Parathyroid adenoma (tissue), 2 donors: ENCODE measurements at regions not wholly inside any gene's neighbourhood (a gene's known extent, or its start where the extent isn't known, plus 50 kb on each side); places are given as distances from the start of the nearest gene placed in this dataset.

Experiments used
- H2AFZ ChIP-seq: fragments of 300-600 bp; sonication (generic); one replicate; pipeline ENCODE4 v1.7.0; 2017; ENCODE audit warnings: antibody characterized with exemption, mild to moderate bottlenecking
- H3K27ac ChIP-seq: fragments of 300-600 bp; sonication (generic); one replicate; pipeline ENCODE4 v1.7.0; 2017
- H3K27me3 ChIP-seq: fragments of 300-600 bp; sonication (generic); one replicate; pipeline ENCODE4 v1.7.0; 2017; ENCODE audit warnings: low read length; ENCODE audit not compliant: control insufficient read depth, insufficient read depth
- H3K36me3 ChIP-seq: fragments of 300-600 bp; sonication (generic); one replicate; pipeline ENCODE4 v1.7.0; 2017; ENCODE audit warnings: low read length; ENCODE audit not compliant: control insufficient read depth, insufficient read depth
- H3K4me1 ChIP-seq: fragments of 300-600 bp; sonication (generic); one replicate; pipeline ENCODE4 v1.7.0; 2017; ENCODE audit warnings: control low read depth
- H3K4me2 ChIP-seq: fragments of 300-600 bp; sonication (generic); one replicate; pipeline ENCODE4 v1.7.0; 2017; ENCODE audit warnings: low read length
- H3K4me3 ChIP-seq: fragments of 300-600 bp; sonication (generic); one replicate; pipeline ENCODE4 v1.7.0; 2017; ENCODE audit warnings: low read depth, low read length
- H3K79me2 ChIP-seq: fragments of 300-600 bp; sonication (generic); one replicate; pipeline ENCODE4 v1.7.0; 2017; ENCODE audit warnings: control low read depth
- H3K9ac ChIP-seq: fragments of 300-600 bp; sonication (generic); one replicate; pipeline ENCODE4 v1.7.0; 2017; ENCODE audit warnings: mild to moderate bottlenecking
- H3K9me3 ChIP-seq: fragments of 300-600 bp; sonication (generic); one replicate; pipeline ENCODE4 v1.7.0; 2017; ENCODE audit warnings: low read length; ENCODE audit not compliant: control insufficient read depth
- TF ChIP-seq, protein P1 (sequence below): fragments of 300-600 bp; sonication (generic); IDR thresholded peaks from one replicate; pipeline ENCODE4 v1.7.0; 2017; ENCODE audit warnings: antibody characterized with exemption, mild to moderate bottlenecking
- donor health status: primary hyperparathyroidism.

DNA sequence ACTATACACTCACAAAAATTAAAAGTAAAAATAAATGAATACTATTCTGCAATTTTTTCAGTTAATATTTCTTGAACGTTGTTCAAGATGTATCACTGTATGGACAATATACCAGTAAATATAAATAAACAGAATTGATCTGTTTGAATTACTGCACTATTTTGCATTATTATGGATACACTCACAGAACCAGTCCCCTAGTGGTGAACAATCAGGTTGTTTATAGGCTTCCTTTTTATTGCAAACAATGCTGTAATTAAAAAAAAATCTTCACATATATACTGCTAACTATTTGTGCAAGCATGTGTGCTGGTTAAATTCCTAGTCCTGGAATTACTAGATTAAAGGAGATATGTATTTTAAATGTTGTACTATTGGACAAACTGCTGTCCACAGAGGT, 306.0 kb downstream of the FBXO15 start:
- Histone ChIP-seq H3K79me2 (no peaks in the 10 kb centered on the region), H3K36me3 (no peaks in the 10 kb centered on the region), H3K4me2 (no peak overlapping the region), H3K27me3 (no peaks in the 10 kb centered on the region), H3K9ac (no peak overlapping the region), H3K4me1 (peaks cover 3% of the 10 kb centered on the region), H3K27ac (no peak overlapping the region), H3K9me3 (no peaks in the 10 kb centered on the region), H2AFZ (no peak overlapping the region), H3K4me3 (no peak overlapping the region)
- TF ChIP-seq, protein P1, sequence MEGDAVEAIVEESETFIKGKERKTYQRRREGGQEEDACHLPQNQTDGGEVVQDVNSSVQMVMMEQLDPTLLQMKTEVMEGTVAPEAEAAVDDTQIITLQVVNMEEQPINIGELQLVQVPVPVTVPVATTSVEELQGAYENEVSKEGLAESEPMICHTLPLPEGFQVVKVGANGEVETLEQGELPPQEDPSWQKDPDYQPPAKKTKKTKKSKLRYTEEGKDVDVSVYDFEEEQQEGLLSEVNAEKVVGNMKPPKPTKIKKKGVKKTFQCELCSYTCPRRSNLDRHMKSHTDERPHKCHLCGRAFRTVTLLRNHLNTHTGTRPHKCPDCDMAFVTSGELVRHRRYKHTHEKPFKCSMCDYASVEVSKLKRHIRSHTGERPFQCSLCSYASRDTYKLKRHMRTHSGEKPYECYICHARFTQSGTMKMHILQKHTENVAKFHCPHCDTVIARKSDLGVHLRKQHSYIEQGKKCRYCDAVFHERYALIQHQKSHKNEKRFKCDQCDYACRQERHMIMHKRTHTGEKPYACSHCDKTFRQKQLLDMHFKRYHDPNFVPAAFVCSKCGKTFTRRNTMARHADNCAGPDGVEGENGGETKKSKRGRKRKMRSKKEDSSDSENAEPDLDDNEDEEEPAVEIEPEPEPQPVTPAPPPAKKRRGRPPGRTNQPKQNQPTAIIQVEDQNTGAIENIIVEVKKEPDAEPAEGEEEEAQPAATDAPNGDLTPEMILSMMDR = no peak

DNA sequence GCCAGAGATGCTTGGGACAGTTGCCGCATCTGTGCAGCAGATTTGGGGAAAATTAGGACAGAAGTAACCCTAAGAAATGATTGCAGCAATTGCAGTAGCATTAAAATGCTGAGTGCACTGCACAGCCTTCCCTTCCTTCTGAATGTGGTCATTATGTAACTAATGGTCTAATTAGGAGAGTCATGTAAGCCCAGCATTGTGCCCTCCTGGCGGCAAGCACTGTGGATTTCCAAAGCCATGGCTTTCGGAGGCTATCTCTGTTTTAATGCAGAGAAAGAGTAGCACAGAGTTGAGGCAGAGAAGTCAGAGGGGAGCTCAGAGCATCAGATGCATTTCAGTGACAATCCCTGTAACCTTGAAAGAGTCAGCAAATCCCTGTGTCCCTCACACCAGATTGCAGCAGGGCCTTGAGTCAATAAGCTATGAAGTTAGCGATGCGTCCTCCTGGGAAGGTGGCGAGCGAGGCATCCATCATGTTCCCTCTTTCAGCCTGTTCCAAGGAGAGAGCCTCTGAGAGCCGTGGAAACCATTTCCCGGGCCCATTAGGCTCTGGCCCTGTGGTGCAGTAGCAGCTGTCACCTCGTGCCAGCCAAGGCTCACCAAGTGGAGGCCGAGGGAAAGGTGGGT, 307.2 kb downstream of the FBXO15 start:
- Histone ChIP-seq H3K4me1 (peaks cover 3% of the 10 kb centered on the region), H3K4me3 (no peak overlapping the region), H3K79me2 (no peaks in the 10 kb centered on the region), H3K27me3 (no peaks in the 10 kb centered on the region), H3K9me3 (no peaks in the 10 kb centered on the region), H2AFZ (no peak overlapping the region), H3K4me2 (no peak overlapping the region), H3K27ac (no peak overlapping the region), H3K9ac (no peak overlapping the region), H3K36me3 (no peaks in the 10 kb centered on the region)
- TF ChIP-seq, protein P1 = no peak

DNA sequence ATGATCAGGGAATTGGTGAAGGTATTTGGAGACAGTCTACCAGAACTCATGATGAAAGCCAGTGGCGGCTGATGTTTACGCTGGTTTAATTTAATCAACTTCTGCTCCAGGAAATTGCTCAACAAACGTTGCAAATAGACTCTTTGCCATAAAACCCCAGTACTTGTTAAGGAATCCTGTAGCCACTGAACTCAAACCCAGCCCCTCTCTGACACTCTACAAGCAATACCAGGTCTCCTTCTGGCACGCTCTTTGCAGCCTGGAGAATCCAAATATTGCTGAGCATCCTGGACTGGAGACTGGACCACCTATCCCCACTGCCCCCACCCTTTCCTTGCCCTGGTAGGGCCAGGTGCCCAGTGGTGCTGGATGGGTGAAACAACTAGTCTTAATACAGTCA, 308.2 kb downstream of the FBXO15 start:
- no peak overlapping the region for H3K4me2 ChIP-seq
- no peaks in the 10 kb centered on the region for H3K9me3 ChIP-seq
- no peaks in the 10 kb centered on the region for H3K27me3 ChIP-seq
- no peak overlapping the region for H3K4me3 ChIP-seq
- no peak overlapping the region for H3K9ac ChIP-seq
- H3K27ac ChIP-seq = no peak overlapping the region
- no peaks in the 10 kb centered on the region for H3K79me2 ChIP-seq
- H2AFZ ChIP-seq = no peak overlapping the region
- H3K4me1 ChIP-seq = peaks cover 3% of the 10 kb centered on the region
- no peaks in the 10 kb centered on the region for H3K36me3 ChIP-seq
- TF ChIP-seq, protein P1 = no peak

DNA sequence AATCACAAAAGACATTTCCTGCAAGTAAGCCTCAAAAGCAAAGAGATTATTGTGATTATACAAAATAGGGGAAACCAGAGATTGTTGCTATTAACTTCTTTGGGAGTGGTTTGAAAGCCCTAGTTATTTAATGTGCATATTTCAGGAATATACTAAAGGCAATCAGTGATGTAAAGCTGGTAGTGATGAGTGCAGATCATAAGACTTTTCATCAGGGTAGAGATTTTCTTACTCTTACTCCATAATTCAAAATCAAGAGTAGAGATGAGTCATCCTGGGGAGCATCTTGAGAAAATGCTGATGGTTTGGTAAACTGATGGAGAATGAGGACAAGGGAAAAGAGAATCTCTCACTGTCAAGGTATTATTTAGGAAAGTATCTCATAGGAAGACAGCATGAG, 309.5 kb downstream of the FBXO15 start:
- Histone ChIP-seq H3K27ac (no peak overlapping the region), H3K79me2 (no peaks in the 10 kb centered on the region)

More for the DNA sequence above, 309.5 kb downstream of the FBXO15 start:
- H3K4me2 ChIP-seq = no peak overlapping the region
- H3K4me3 ChIP-seq = no peak overlapping the region
- H3K9ac ChIP-seq = no peak overlapping the region
- H2AFZ ChIP-seq = no peak overlapping the region
- no peaks in the 10 kb centered on the region for H3K36me3 ChIP-seq
- peaks cover 3% of the 10 kb centered on the region for H3K4me1 ChIP-seq
- TF ChIP-seq, protein P1 = no peak
- H3K9me3 ChIP-seq = no peaks in the 10 kb centered on the region
- H3K27me3 ChIP-seq = no peaks in the 10 kb centered on the region
